Esophagus squamous epithelium (tissue), 4 donors: ENCODE measurements at regions not wholly inside any gene's neighbourhood (a gene's known extent, or its start where the extent isn't known, plus 50 kb on each side); places are given as distances from the start of the nearest gene placed in this dataset.

ENCODE experiments used
- CTCF ChIP-seq, 6 experiments: fragments of 450-650 bp in 4 of 6; fragments of 200-600 bp in 2 of 6; sonication (generic) in 2 of 6; IDR thresholded peaks; one replicate each; pipeline ENCODE4 v1.5.1; 2016 to 2019; ENCODE audit warnings: antibody characterized with exemption in 6 of 6, mild to moderate bottlenecking in 4 of 6, moderate library complexity in 4 of 6
- POLR2A ChIP-seq, 4 donors: fragments of 450-650 bp; IDR thresholded peaks; one replicate each; pipeline ENCODE4 v1.6.1; 2017; ENCODE audit warnings: antibody characterized with exemption in 4 of 4, mild to moderate bottlenecking in 4 of 4, moderate library complexity in 3 of 4

DNA sequence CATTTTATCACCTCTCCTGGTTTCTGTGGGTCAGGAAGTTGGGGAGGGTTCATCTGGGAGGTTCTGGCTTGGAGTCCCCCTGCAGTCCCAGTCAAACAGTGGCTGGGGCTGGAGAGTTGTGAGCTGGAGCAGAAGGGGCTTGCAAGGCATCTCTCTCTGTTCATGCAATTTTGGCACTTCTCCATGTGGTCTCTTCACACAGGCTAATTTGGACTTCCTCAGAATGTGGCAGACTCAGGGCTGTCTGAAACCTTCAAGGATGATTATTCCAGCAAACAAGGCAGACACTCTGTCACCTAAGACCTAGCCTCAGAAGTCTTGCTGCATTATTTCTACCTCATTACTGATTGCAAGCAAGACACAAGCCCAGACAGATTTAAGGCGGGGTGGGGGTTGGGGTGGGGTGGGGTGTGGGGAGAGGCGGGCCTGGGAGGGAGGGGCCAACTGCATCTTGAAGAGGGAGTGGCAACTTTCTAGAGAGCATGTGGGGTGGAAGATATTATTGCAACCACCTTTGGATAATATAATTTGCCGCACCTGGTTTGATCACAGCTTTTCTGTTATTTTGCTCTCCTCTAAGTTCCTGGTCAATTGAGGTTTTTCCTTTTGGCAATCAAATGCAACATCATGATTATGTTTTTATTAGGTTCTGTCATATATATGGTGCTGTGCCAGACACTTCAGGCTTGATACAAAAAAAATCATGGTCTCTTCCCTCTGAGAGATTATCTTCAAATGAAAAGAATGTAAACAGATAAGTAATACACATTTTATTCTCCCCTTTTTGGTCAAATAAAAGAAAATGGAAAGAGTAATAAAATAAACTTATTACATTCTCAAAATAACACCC lies 799.5 kb downstream of the RPA4 start:
- no peak for TF ChIP-seq CTCF (IDR thresholded peaks at IDR 0.05)
- TF ChIP-seq POLR2A (IDR thresholded peaks at IDR 0.05) = no peak
